GM19324 (cell line): ENCODE measurements at regions not wholly inside any gene's neighbourhood (a gene's known extent, or its start where the extent isn't known, plus 50 kb on each side); places are given as distances from the start of the nearest gene placed in this dataset.

ENCODE experiments used
- ATAC-seq: cut with Tn5 transposase; IDR thresholded peaks from one replicate; pipeline ENCODE4 v1.9.1; 2021; ENCODE audit warnings: mild to moderate bottlenecking, moderate library complexity; ENCODE audit not compliant: unreplicated experiment, low FRiP score

DNA sequence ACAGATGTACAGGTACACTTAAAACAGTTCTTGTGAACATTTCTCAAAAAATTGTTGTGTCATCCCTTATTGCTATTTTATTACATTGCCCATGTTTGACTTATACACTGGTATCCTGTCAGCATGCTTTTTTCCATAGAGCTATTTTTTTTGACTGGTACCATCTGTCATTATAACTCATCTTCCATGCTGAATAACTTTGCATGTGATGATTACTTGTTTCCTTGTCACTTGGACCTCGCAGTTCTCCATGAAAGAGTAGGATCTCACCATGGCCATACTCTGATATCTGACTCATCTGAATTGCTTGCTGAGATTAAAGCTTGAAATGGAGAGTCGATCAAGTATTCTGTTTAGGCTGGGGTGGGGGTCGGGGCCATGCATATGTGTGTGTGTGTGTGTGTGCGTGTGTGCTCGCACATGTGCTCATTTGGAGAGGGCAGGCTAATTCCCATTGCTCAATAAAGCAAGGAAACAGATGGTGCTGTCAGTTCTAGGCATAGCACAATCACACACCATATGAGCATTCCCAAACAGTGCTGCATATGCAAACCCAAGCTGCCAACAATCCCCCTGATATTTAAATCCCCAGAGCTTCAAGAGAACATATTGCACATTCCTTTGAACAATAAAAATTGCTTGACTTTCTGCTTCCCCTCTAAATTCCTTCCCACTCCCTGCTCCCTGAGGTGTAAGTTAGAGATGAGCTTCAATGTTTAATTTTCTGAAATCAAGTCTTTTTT lies 62.9 kb downstream of the NHLRC3 start:
- no peak for ATAC-seq

DNA sequence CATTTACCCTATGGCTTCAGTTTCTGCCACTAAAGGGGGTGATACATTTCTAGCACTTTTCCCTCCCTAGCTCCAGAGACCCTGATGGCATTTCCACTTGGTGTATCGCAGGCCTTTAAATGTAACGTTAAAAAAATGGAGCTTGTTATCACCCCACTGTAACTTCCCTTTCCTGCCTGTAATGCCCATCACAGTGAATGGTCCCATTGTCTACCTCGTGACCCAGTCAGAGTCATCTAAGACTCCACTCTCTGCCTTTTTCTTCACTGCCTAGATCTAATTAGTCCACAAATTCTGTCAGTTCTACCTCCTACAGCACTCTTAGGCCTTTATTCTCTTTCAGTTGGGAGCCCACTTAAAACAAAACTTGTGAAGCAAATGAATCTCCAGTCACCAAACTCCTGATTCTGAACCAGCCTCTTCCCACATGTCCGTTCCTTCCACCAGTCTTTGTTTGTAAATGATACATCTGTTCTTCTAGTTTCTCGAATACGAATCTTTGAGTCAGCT lies 64.8 kb downstream of the NHLRC3 start:
- no peak for ATAC-seq

DNA sequence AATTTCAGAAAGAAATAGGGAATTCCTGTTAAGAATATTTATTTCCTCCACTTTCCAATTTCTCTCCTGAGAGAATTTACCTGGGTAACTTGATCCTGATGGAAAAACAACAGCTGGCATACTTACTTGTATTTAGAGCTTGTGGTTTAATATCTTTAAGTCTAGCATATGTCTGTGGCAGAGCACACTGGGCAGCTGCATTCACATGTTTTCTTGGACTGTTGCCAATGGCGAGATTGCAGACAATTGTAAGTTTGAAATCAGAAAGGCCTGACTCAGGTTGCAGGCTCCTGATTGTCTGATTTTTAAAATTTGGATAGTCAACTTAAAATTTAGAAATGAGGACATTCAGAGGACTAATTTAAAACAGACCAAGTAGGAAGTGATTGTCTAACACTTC lies 66.9 kb downstream of the NHLRC3 start:
- no peak for ATAC-seq

DNA sequence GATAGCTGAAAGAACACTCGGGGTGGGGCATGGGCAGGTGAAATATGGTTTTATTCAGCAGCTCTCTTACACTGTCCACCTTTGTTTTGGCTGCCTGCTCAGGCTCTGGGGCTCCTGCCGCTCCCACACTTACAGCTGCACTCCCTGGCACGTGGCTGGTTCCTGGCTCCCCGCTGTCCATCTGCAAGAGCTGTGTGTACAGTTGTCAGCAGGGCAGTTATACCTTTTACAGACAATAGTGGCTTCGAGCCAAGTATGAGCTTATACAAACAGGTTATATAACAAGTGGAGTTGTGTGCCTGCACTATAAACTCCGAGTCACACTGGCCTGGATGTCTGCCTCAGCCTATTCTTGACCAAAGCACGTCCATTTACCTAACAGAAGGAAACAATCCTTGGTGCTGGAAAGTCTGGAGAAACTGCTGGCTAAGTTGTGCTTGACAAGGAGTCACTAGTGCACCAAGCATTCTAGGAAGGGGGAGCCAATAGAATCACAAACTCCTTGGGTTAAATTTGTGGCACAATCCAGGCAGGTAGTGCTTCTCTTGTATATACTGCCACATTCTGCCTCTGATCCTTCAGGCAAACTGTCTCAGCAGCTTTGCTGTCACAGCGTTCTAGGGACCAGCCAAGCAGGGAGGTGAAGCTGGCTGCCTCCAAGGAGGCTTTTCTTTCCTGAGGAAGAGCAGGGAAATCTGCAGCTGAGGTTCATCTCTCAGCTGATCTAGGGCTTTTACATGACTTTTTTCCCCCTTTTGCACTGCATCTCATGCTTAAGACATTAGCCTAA lies 68.2 kb downstream of the NHLRC3 start:
- ATAC-seq, result no peak

DNA sequence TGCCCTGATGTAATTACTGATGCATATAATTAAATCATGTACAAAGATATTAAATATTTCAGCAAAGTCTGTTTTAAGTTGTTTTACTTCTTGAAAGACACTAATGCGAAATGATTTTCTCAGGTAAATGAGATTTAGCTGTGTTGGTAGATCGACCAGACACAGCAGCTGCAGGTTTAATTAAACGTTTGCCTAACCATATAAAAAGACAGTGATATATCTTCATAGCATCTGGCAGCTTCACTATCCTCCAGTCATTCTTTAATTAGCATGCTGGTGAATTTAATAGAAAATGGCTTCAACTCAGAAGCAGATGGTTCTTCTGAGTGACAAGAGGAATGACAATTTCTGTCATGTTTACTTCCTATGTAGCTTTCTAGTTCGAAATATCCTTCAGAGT lies 69.3 kb downstream of the NHLRC3 start:
- no peak for ATAC-seq

DNA sequence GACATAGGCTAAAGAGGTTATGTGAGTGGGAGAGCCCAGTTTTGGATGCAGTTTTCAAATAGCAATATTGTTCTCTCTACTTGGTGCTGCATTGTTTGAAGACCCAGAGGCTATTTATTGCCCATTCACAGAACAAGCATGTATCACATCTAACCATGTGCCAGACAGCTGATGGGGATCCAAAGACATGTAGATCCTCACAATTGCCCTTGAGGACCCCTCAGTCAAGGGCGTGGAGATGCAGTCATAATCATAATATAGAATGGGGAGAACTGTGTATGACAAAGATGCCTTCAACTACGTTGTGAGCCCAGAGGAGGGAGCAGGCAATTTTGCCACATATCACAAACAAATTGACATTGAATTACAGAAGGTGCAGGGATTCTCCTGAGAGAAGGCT lies 70.5 kb downstream of the NHLRC3 start:
- no peak for ATAC-seq

DNA sequence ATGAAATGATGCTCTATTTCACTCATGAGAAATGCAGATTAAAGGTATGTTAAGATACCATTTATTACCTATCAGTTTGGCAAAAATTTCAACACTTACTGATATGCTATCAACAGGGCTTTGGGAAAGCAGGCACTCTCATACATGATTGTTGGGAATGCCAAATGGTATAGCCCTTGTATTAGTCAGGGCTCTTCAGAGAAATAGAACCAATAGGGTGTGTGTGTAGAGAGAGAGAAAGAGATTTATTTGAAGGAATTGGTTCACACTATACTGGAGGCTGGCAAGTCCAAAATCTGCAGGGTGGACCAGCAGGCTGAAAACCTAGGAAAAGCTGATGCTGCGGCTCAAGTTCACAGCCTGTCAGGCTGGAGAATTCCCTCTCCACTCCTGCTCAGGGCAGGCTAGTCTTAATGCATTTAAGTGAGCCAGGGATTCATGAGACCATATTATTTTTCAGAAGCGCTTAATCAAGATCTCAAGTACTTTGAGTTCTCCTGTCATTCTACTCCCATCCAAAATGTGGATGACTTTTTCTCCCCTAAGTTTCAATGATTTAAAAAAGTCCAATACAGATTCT lies 72.4 kb downstream of the NHLRC3 start:
- ATAC-seq, result no peak

DNA sequence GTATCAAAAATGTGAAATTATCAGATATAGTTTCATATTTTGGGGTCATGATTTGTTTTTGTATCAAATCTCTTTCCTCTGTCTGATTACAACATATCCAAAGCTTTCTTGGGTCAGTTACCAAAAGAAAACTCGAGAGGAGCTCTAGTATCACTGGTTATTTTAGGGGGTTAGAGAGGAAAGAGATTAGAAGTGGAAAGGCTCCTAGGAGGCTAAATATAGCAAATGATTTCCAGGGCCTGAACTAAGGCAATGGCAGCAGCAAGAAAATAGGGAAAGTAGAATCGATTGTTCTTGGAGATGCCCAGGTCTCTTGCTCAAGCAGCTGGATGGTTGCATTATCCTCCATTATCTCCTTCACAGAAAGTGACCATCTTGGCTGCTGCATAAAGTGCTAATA lies 72.9 kb downstream of the NHLRC3 start:
- ATAC-seq, result no peak

DNA sequence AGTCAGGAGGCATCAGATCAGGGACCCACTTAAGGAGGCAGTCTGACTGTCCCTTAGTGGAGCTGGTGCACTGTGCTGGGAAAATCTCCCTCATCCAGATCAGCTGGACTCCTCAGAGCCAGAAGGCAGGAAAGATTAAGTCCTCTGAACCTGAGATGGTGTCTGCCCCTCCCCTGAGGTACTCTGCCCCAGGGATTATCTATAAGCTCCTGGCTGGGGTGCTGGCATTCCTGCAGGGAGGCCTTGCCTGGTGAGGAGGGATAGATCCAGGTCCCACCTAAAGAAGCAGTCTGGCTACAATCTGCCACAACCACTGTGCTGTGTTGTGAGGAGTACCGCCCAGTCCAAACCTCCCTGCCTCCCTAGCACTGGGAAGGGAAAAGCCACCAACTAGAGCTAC lies 81.2 kb downstream of the NHLRC3 start:
- ATAC-seq, result no peak

DNA sequence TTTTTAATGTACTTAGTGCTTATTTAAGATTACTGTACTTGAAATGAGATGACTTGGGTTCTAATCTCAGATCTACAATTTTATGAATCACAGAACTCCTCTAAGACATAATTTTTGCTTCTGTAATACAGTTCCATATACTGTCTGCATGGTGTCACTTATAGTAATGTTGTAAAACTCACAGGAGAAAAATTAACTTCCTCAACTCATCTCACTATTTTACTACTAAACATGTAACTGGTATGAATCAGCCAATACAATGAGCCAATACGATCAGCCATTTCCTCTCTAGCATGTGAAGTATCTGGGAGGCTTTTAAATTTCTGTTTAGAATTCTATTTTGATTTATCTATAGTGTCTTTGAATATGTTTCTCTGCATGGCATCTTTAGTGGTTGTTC lies 85.3 kb downstream of the NHLRC3 start:
- ATAC-seq, result no peak

DNA sequence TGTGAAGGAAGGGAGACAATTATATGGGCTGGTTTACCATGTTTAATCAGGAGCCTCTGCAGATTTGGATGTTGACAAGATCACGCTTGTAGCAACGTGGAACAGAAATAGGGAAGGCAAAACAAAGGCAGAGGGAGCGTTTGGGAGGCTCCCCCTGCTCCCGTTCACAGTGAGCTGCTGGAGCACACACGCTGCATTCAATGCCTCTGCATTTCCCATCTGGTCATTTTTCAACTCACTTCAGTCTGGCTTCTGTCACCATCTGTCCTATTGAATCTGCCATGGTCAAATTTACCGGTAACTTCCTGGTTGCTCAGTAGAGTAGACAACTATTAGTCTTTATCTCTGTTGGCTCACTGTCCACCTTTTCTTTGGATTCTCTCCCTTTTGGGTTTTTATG lies 91.0 kb downstream of the NHLRC3 start:
- ATAC-seq, result no peak

DNA sequence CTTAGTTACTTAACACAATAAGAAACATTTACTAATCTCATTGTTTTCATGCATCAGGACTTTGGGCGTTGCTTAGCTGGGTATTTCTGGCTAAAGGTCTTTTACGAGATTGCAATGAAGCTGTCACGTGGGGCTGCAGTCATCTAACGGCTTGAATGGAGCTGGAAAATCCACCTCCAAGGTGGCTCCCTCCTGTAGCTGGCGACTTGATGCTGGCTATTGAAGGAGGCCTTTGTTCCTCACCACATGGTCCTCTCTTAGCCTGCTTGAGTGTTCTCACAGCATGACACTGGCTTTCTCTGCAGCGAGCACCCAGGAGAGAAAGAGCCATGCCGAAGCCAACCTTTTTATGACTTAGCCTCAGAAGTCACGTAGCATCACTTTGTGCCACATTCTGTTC lies 92.0 kb downstream of the NHLRC3 start:
- no peak for ATAC-seq

DNA sequence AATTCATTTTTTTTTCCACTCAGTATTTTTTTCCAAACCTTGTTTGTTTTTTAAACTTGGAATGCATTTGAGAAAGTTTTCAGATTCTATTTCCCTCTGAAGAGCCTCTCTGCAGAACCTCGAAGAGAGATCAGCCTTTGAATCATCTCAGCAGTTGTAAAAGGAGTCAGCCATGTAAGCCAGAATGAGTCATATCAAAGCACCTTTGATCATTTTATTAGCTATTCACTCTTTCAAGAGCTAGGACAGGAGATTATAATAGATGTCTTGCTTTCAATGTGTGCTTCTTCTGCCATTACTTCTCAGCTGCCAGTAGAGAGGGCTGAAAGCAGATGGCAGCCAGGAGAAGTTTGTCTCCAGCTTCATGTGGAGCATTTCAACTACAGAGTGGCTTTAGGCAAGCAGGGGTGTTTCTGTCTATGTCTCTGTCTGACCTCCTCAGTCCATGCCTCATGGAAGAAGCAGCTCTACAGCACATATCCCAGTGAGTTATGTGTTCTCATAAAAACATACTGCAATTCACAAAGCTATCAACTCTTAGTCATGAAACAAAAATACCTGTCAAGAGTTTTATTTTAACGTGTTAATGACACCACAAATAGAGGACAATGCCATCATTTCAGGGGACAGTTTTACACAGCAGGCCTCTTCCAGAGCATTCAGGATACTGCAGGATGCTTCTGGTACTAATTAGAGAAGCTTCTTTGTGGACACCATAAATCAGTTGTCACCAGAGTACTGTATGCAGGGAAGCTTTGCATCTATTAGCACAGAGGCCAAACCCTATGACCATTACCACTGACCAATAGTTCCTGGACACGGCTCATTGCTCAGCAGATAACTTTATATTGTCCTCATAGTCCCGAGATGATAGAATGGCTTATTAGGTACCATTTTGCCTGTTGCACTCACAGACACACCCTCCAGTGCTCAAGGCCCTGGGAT lies 94.3 kb downstream of the NHLRC3 start:
- ATAC-seq, result no peak

DNA sequence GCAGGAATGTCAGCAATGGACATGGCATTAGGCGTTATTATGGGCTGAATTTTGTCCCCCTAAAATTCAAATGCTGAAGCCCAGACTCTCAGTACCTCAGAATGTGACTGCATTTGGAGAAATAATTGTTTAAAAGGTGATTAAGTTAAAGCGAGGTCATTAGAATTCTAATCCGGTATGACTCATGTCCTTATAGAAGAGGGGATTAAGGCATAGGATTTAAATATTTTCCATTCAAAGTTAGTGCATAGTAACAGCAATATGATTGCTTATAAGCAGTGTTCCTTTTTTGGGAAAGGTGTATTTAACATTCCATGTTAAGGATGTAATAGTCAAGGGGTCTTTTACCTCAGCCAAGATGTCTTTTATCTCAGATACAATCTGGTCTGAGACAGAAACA lies 95.5 kb downstream of the NHLRC3 start:
- no peak for ATAC-seq

DNA sequence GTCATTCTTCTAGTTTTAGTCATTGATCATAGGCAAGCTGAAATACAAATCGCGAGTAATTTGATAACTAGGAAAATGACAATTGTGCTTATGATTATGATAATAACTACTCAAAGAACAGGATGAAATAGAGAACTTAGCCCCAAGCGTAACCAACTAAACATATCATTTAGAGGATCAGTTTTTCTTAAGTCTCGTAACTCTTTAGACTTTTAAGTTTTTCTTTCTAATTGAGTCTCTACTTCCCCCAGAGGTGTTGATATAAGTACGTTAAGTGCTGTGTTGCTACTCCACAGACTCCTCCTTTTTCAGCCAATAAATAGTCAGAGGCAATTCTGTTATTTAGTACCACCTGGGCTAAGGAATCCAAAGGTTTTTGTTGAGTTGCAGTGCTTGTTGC lies 96.3 kb downstream of the NHLRC3 start:
- no peak for ATAC-seq

DNA sequence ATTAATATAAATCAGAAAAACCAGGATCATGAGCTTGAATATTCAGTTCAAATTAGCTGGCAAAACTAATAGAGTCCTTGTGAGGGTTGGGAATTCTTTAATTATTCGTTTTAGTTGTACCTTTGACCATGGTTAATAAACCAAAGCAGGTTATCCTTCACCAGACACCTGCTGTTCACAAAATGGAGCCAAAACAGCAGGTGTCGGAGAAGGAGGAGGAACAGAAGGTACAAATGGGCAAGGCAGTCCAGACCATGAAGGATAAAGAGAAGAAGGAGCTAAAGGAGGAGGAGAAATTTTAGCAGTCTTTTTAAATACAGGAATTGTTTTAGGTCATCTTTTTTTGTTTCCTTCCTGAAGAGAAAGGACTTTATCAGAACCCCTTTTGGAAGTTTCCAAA lies 106.1 kb downstream of the NHLRC3 start:
- no peak for ATAC-seq

DNA sequence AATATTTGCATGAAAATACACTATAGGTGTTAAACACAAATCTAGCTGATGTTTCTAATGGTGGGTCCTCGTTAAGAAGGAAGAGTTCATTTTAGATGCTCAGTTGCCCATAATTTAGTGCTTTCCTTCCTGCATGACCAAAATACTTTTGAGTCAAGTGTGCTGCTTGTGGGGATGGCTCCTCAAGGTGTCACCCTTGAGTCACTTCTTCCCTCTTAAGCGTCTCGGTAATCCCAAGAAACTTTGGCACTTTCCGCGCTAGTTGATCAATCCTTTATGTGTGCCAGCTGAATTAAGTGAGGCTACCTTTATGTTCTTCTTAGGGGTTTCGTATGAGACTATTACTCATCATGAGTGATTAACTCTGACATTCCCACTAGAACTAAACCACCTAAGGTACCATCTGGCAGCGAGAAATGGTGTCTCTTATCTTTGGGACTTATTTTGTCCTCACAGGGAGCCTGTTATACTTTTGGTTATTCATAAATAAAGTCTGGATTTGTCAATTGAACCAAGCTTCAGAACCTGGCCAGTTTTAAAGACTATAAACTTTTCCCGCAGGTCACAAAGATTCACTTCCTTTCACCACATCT lies 106.8 kb downstream of the NHLRC3 start:
- no peak for ATAC-seq

DNA sequence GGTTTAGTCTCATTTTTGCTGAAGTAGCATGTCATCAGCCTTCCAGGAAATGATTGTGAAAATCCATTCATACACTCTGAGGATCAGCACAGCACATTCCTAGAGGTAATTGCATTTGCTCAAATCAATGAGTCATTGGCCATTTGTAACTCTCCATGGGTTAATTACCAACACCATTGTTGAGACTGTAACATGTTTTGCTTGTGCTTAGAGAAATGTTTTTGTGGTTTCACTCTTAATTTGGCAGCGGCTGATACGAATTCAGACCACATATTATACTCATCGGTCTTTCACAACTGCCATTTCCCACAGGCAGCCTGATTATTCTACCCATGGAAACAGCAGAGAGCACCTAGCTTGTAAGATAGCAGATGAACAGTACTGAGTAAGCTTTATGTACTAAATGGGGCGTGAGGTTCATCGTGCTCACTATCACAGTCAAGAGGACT lies 110.3 kb downstream of the NHLRC3 start:
- no peak for ATAC-seq

DNA sequence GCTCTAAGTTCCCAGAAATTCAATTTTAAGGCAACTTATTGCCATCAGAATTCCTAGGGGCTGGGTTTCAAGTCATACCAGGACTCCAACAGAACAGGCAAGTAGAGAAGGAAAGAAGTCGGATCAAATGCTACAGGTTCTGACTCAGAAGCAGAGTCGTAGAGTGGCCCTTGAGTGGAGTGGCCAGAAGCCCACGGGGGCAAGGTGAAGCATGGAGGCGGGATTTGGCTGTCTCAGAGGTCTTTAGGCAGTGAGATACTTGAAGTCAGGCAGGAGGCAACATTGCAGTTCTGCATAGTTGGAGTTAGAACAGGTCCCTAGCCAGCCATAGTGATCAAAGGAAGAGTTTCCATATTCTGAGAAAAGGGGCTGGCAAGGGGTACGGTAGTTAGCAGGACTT lies 111.6 kb downstream of the NHLRC3 start:
- no peak for ATAC-seq

DNA sequence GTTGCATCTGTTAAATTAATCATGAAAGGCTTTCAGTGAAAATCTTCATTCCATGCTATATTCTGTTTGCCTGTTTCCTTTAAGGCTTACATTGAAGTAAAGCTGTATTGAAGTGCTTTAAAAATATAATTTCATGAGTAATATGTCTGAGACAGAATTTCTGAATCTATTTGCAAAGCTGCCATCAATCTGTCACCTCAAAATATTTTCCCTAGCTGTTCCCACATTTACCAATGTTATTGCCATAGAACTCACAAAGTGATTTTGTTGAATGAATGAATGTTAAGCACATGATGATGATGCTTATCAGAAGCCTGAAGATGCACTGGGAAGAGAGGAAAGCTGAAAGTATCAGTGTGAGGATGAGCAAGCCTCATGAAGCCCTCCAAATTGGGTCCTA lies 115.8 kb downstream of the NHLRC3 start:
- no peak for ATAC-seq
